ENCODE measurements at regions not wholly inside any gene's neighbourhood (a gene's known extent, or its start where the extent isn't known, plus 50 kb on each side); places are given as distances from the start of the nearest gene placed in this dataset.

- Histone ChIP-seq H3K23ac (ENCODE audit: low read length) (no peak overlapping the region), H2BK120ac (ENCODE audit: low read depth, low read length) (no peak overlapping the region), H4K8ac (ENCODE audit: low read depth, low read length) (no peak overlapping the region), H3K79me1 (ENCODE audit: low read length) (no peaks in the 10 kb centered on the region), H3K4ac (ENCODE audit: low read depth, low read length) (no peak overlapping the region), H4K5ac (ENCODE audit: low read length) (no peak overlapping the region), H3K9ac (ENCODE audit: low read length) (no peak overlapping the region), H3K4me3 (ENCODE audit: low read length) (no peak overlapping the region), H3K4me2 (ENCODE audit: low read length) (no peak overlapping the region), H3K27ac (ENCODE audit: low read depth, low read length) (no peak overlapping the region), H3K27me3 (ENCODE audit: insufficient read depth, low read length, poor library complexity) (no peaks in the 10 kb centered on the region), H3K36me3 (ENCODE audit: control insufficient read depth, insufficient read depth, low read length) (no peaks in the 10 kb centered on the region), H3K79me2 (ENCODE audit: control insufficient read depth, insufficient read depth, low read length) (no peaks in the 10 kb centered on the region), H2BK15ac (replicated peaks; ENCODE audit: low read depth) (no peak overlapping the region), H3K56ac (ENCODE audit: low read length) (no peak overlapping the region), H3K4me1 (ENCODE audit: control insufficient read depth, low read depth, low read length) (no peaks in the 10 kb centered on the region), H2AK5ac (ENCODE audit: low read length) (no peak overlapping the region), H2BK5ac (ENCODE audit: low read length) (no peak overlapping the region), H3K18ac (ENCODE audit: low read length) (no peak overlapping the region)
- no CpG with 5 or more reads among the region's 11 CpGs for WGBS (ENCODE audit: extremely low coverage, insufficient coverage, low lambda C conversion rate)
- no peak for DNase-seq
These were observed 287.4 kb downstream of the IRX1 start for GRCh38 chr5:3883040-3883439.

- Histone ChIP-seq H2BK5ac (ENCODE audit: low read length) (no peak overlapping the region), H3K36me3 (ENCODE audit: control insufficient read depth, insufficient read depth, low read length) (no peaks in the 10 kb centered on the region), H2BK120ac (ENCODE audit: low read depth, low read length) (no peak overlapping the region), H3K4ac (ENCODE audit: low read depth, low read length) (no peak overlapping the region), H3K18ac (ENCODE audit: low read length) (no peak overlapping the region), H3K4me3 (ENCODE audit: low read length) (no peak overlapping the region), H2BK15ac (replicated peaks; ENCODE audit: low read depth) (no peak overlapping the region), H3K79me2 (ENCODE audit: control insufficient read depth, insufficient read depth, low read length) (no peaks in the 10 kb centered on the region), H4K8ac (ENCODE audit: low read depth, low read length) (no peak overlapping the region), H3K4me2 (ENCODE audit: low read length) (no peak overlapping the region), H2AK5ac (ENCODE audit: low read length) (no peak overlapping the region), H3K79me1 (ENCODE audit: low read length) (no peaks in the 10 kb centered on the region), H3K27ac (ENCODE audit: low read depth, low read length) (no peak overlapping the region), H3K4me1 (ENCODE audit: control insufficient read depth, low read depth, low read length) (peaks cover 6% of the 10 kb centered on the region), H3K23ac (ENCODE audit: low read length) (no peak overlapping the region), H3K27me3 (ENCODE audit: insufficient read depth, low read length, poor library complexity) (no peaks in the 10 kb centered on the region), H3K56ac (ENCODE audit: low read length) (no peak overlapping the region), H4K5ac (ENCODE audit: low read length) (no peak overlapping the region), H3K9ac (ENCODE audit: low read length) (no peak overlapping the region)
- no CpG with 5 or more reads among the region's 9 CpGs for WGBS (ENCODE audit: extremely low coverage, insufficient coverage, low lambda C conversion rate)
- DNase-seq, result no peak
These were observed 291.2 kb downstream of the IRX1 start for GRCh38 chr5:3886524-3887451.

GRCh38 chr5:3888310-3888709 is 292.7 kb downstream of the IRX1 start:
- H3K4me3 ChIP-seq (ENCODE audit: low read length), result no peak overlapping the region
- no peak overlapping the region for H4K5ac ChIP-seq (ENCODE audit: low read length)
- no peak overlapping the region for H3K23ac ChIP-seq (ENCODE audit: low read length)
- no peak overlapping the region for H3K56ac ChIP-seq (ENCODE audit: low read length)
- H3K4me2 ChIP-seq (ENCODE audit: low read length), result no peak overlapping the region
- no peak overlapping the region for H3K9ac ChIP-seq (ENCODE audit: low read length)
- H2BK15ac ChIP-seq (replicated peaks; ENCODE audit: low read depth), result no peak overlapping the region
- H4K8ac ChIP-seq (ENCODE audit: low read depth, low read length), result no peak overlapping the region
- no peaks in the 10 kb centered on the region for H3K79me2 ChIP-seq (ENCODE audit: control insufficient read depth, insufficient read depth, low read length)
- H2BK120ac ChIP-seq (ENCODE audit: low read depth, low read length), result no peak overlapping the region
- no CpG with 5 or more reads among the region's 6 CpGs for WGBS (ENCODE audit: extremely low coverage, insufficient coverage, low lambda C conversion rate)
- H3K4me1 ChIP-seq (ENCODE audit: control insufficient read depth, low read depth, low read length), result peaks cover 6% of the 10 kb centered on the region
- no peak overlapping the region for H3K18ac ChIP-seq (ENCODE audit: low read length)
- no peaks in the 10 kb centered on the region for H3K36me3 ChIP-seq (ENCODE audit: control insufficient read depth, insufficient read depth, low read length)
- no peak overlapping the region for H2BK5ac ChIP-seq (ENCODE audit: low read length)
- no peak overlapping the region for H2AK5ac ChIP-seq (ENCODE audit: low read length)
- H3K79me1 ChIP-seq (ENCODE audit: low read length), result no peaks in the 10 kb centered on the region
- H3K27me3 ChIP-seq (ENCODE audit: insufficient read depth, low read length, poor library complexity), result no peaks in the 10 kb centered on the region
- H3K4ac ChIP-seq (ENCODE audit: low read depth, low read length), result no peak overlapping the region
- DNase-seq, result no peak
- no peak overlapping the region for H3K27ac ChIP-seq (ENCODE audit: low read depth, low read length)

GRCh38 chr5:3889412-3890142 is 293.9 kb downstream of the IRX1 start:
- Histone ChIP-seq H3K4me2 (ENCODE audit: low read length) (no peak overlapping the region), H3K4ac (ENCODE audit: low read depth, low read length) (no peak overlapping the region)
- no CpG with 5 or more reads among the region's 12 CpGs for WGBS (ENCODE audit: extremely low coverage, insufficient coverage, low lambda C conversion rate)

GRCh38 chr5:3891113-3891512 is 295.5 kb downstream of the IRX1 start:
- H3K4ac ChIP-seq (ENCODE audit: low read depth, low read length), result no peak overlapping the region
- WGBS (ENCODE audit: extremely low coverage, insufficient coverage, low lambda C conversion rate), result no CpG with 5 or more reads among the region's 3 CpGs
- H2BK5ac ChIP-seq (ENCODE audit: low read length), result no peak overlapping the region
- no peak overlapping the region for H2AK5ac ChIP-seq (ENCODE audit: low read length)
- H3K18ac ChIP-seq (ENCODE audit: low read length), result peak overlapping the region; percentile 11
- no peaks in the 10 kb centered on the region for H3K79me1 ChIP-seq (ENCODE audit: low read length)
- H3K4me2 ChIP-seq (ENCODE audit: low read length), result no peak overlapping the region
- no peaks in the 10 kb centered on the region for H3K79me2 ChIP-seq (ENCODE audit: control insufficient read depth, insufficient read depth, low read length)
- no peak overlapping the region for H4K8ac ChIP-seq (ENCODE audit: low read depth, low read length)
- no peak overlapping the region for H3K4me3 ChIP-seq (ENCODE audit: low read length)
- H3K4me1 ChIP-seq (ENCODE audit: control insufficient read depth, low read depth, low read length), result peaks cover 6% of the 10 kb centered on the region
- peak; percentile 74 for DNase-seq
- no peak overlapping the region for H4K5ac ChIP-seq (ENCODE audit: low read length)
- no peaks in the 10 kb centered on the region for H3K36me3 ChIP-seq (ENCODE audit: control insufficient read depth, insufficient read depth, low read length)
- no peak overlapping the region for H3K9ac ChIP-seq (ENCODE audit: low read length)
- H3K56ac ChIP-seq (ENCODE audit: low read length), result peak overlapping the region; percentile 51
- H2BK15ac ChIP-seq (replicated peaks; ENCODE audit: low read depth), result no peak overlapping the region
- H3K27ac ChIP-seq (ENCODE audit: low read depth, low read length), result no peak overlapping the region
- no peak overlapping the region for H3K23ac ChIP-seq (ENCODE audit: low read length)
- no peak overlapping the region for H2BK120ac ChIP-seq (ENCODE audit: low read depth, low read length)
- no peaks in the 10 kb centered on the region for H3K27me3 ChIP-seq (ENCODE audit: insufficient read depth, low read length, poor library complexity)

More at GRCh38 chr5:3889412-3890142, 293.9 kb downstream of the IRX1 start:
- Histone ChIP-seq H3K4me3 (ENCODE audit: low read length) (no peak overlapping the region), H3K18ac (ENCODE audit: low read length) (no peak overlapping the region), H3K4me1 (ENCODE audit: control insufficient read depth, low read depth, low read length) (peaks cover 6% of the 10 kb centered on the region), H3K79me1 (ENCODE audit: low read length) (no peaks in the 10 kb centered on the region), H3K36me3 (ENCODE audit: control insufficient read depth, insufficient read depth, low read length) (no peaks in the 10 kb centered on the region), H2BK120ac (ENCODE audit: low read depth, low read length) (no peak overlapping the region), H3K9ac (ENCODE audit: low read length) (no peak overlapping the region), H4K5ac (ENCODE audit: low read length) (no peak overlapping the region), H2BK15ac (replicated peaks; ENCODE audit: low read depth) (no peak overlapping the region), H4K8ac (ENCODE audit: low read depth, low read length) (no peak overlapping the region), H3K27me3 (ENCODE audit: insufficient read depth, low read length, poor library complexity) (no peaks in the 10 kb centered on the region), H3K23ac (ENCODE audit: low read length) (no peak overlapping the region), H2BK5ac (ENCODE audit: low read length) (no peak overlapping the region), H2AK5ac (ENCODE audit: low read length) (no peak overlapping the region), H3K56ac (ENCODE audit: low read length) (no peak overlapping the region), H3K79me2 (ENCODE audit: control insufficient read depth, insufficient read depth, low read length) (no peaks in the 10 kb centered on the region), H3K27ac (ENCODE audit: low read depth, low read length) (no peak overlapping the region)
- no peak for DNase-seq
